ENCODE measurements at regions not wholly inside any gene's neighbourhood (a gene's known extent, or its start where the extent isn't known, plus 50 kb on each side); places are given as distances from the start of the nearest gene placed in this dataset.

- TF ChIP-seq TAF1 (IDR thresholded peaks at IDR 0.05; ENCODE audit: low read depth) (no peak), POLR2AphosphoS5 (IDR thresholded peaks at IDR 0.05) (no peak), EP300 (conservative IDR thresholded peaks at IDR 0.05; ENCODE audit: poor library complexity, severe bottlenecking) (no peak)
- TF ChIP-seq, protein P1, sequence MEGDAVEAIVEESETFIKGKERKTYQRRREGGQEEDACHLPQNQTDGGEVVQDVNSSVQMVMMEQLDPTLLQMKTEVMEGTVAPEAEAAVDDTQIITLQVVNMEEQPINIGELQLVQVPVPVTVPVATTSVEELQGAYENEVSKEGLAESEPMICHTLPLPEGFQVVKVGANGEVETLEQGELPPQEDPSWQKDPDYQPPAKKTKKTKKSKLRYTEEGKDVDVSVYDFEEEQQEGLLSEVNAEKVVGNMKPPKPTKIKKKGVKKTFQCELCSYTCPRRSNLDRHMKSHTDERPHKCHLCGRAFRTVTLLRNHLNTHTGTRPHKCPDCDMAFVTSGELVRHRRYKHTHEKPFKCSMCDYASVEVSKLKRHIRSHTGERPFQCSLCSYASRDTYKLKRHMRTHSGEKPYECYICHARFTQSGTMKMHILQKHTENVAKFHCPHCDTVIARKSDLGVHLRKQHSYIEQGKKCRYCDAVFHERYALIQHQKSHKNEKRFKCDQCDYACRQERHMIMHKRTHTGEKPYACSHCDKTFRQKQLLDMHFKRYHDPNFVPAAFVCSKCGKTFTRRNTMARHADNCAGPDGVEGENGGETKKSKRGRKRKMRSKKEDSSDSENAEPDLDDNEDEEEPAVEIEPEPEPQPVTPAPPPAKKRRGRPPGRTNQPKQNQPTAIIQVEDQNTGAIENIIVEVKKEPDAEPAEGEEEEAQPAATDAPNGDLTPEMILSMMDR (IDR thresholded peaks at IDR 0.05; ENCODE audit: poor library complexity, severe bottlenecking): no peak
Observed at GRCh38 chr1:61536174-61537108, 188.5 kb downstream of the TM2D1 start.

Measured in neural cell (in vitro differentiated cells).